D721Med (cell line): ENCODE measurements at regions not wholly inside any gene's neighbourhood (a gene's known extent, or its start where the extent isn't known, plus 50 kb on each side); places are given as distances from the start of the nearest gene placed in this dataset.

Source experiments
- DNase-seq: peaks from one replicate; pipeline ENCODE4 v3.0.0; 2011; ENCODE audit warnings: low spot score; ENCODE audit not compliant: insufficient read length
- FAIRE-seq: peaks from 2 replicates; lab custom pipeline; 2011; peaks lifted over from hg19 to GRCh38; lab: Jason Lieb, UNC
- TF ChIP-seq, protein P1 (sequence below): IDR thresholded peaks from 2 replicates; pipeline ENCODE4 v1.5.1; 2012; ENCODE audit warnings: mild to moderate bottlenecking, control low read depth; ENCODE audit not compliant: insufficient read depth; ENCODE audit errors: missing control alignments

- FAIRE-seq (no peak), DNase-seq (no peak)
- TF ChIP-seq, protein P1, sequence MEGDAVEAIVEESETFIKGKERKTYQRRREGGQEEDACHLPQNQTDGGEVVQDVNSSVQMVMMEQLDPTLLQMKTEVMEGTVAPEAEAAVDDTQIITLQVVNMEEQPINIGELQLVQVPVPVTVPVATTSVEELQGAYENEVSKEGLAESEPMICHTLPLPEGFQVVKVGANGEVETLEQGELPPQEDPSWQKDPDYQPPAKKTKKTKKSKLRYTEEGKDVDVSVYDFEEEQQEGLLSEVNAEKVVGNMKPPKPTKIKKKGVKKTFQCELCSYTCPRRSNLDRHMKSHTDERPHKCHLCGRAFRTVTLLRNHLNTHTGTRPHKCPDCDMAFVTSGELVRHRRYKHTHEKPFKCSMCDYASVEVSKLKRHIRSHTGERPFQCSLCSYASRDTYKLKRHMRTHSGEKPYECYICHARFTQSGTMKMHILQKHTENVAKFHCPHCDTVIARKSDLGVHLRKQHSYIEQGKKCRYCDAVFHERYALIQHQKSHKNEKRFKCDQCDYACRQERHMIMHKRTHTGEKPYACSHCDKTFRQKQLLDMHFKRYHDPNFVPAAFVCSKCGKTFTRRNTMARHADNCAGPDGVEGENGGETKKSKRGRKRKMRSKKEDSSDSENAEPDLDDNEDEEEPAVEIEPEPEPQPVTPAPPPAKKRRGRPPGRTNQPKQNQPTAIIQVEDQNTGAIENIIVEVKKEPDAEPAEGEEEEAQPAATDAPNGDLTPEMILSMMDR: no peak
Measured at GRCh38 chr15:70327856-70328678, 230.3 kb upstream of the TLE3 start.

- TF ChIP-seq, protein P1: no peak
- DNase-seq (no peak), FAIRE-seq (no peak)
Measured at GRCh38 chr15:70327328-70327855, 229.7 kb upstream of the TLE3 start.

- DNase-seq: no peak
- no peak for FAIRE-seq
- TF ChIP-seq, protein P1: no peak
Measured at GRCh38 chr15:70324001-70324974, 226.6 kb upstream of the TLE3 start.

DNA sequence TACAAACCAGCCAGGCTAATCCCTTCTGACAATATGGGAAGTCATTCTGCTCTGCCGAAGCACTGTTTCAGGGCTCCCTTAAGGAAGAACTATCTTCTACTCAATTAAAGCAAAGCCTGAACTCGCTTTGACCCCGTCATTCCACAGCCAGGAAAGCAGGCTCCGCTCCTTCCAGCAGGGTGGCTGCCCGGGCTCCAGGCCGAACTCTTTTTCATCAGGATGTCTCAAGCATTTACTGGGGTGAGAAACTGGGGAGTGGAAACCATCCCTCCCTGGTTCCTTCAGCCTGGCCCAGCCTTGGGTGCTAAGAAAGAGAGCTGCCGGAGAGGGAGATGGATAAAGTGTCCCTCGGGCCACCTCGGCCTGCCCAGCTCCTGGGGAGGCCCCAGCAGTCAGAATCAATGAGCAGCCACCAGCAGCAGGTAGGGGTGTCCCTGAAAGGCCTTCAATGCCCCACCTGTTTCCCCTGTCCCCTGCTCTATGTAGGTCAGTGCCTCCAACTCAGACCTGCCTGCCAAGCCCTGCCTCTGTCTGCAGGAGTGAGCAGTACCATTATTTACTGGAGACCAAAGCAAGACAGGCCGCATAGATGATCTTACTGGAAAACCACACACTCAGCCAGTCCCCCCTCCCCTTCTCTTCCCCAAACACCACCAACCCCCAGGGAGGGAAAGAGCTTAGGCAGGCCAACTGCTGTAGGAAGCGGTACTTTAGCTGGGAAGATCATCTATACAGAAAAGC lies 225.6 kb upstream of the TLE3 start:
- FAIRE-seq (no peak), DNase-seq (no peak)
- TF ChIP-seq, protein P1: no peak

- FAIRE-seq (no peak), DNase-seq (no peak)
- TF ChIP-seq, protein P1: no peak
Measured at GRCh38 chr15:70322051-70322668, 224.4 kb upstream of the TLE3 start.

DNA sequence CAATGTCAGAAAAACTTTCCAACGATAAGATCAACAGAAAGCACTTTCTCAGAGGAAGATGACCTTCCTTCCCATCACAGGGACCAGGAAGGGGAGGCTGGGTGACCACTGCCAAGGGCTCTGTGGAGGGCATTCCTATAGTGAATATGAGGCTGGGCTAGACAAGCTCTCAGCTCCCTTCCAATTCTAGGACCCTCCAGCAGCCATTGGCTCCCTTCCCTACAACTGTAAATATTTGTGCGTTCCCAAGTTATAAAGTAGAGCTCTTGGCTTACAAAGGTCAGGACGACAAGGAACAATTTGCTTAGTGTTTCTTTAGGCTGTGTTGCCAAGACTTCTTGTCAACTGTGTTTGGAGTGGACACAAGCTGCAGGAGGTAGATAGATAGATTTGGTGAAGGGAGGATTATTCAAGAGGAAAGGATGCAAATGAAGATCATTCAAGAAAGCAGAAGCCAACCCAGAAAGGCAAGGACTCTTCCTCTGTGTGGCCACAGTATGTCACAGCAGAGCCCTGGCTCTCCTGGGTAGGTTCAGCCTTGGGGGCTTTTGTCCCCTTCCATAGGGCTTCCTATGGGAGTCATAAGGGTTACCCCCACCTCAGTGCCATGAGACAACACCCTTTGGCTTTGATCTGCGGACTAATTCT lies 223.6 kb upstream of the TLE3 start:
- FAIRE-seq (no peak), DNase-seq (no peak)
- TF ChIP-seq, protein P1: no peak
